Coronary artery (tissue), 2 donors: ENCODE measurements at regions not wholly inside any gene's neighbourhood (a gene's known extent, or its start where the extent isn't known, plus 50 kb on each side); places are given as distances from the start of the nearest gene placed in this dataset.

ENCODE experiments used
- DNase-seq: peaks from one replicate; pipeline ENCODE4 v3.0.0-alpha.2; 2017; ENCODE audit warnings: low spot score
- H3K27ac ChIP-seq, 2 donors: fragments of 200-600 bp; sonication (generic); one replicate each; pipeline ENCODE4 v1.5.1; 2016 to 2019
- H3K4me3 ChIP-seq: fragments of 200-600 bp; sonication (generic); 2 replicates; pipeline ENCODE4 v1.5.1; 2016; ENCODE audit warnings: mild to moderate bottlenecking, moderate library complexity
- CTCF ChIP-seq: fragments of 200-600 bp; sonication (generic); IDR thresholded peaks from one replicate; pipeline ENCODE4 v1.5.1; 2019; ENCODE audit warnings: antibody characterized with exemption

GRCh38 chr16:73286346-73287267 is 238.7 kb upstream of the ZFHX3 start:
- no peak for DNase-seq
- no peak overlapping the region for H3K27ac ChIP-seq
- no peak overlapping the region for H3K4me3 ChIP-seq
- no peak for TF ChIP-seq CTCF

GRCh38 chr16:73285436-73286201 is 237.7 kb upstream of the ZFHX3 start:
- TF ChIP-seq CTCF = no peak
- DNase-seq = no peak
- Histone ChIP-seq H3K4me3 (no peak overlapping the region), H3K27ac (no peak overlapping the region)

- DNase-seq = no peak
- H3K4me3 ChIP-seq = no peak overlapping the region
- no peak overlapping the region for H3K27ac ChIP-seq
- TF ChIP-seq CTCF = no peak
Observed at GRCh38 chr16:73280388-73280787, 232.5 kb upstream of the ZFHX3 start.

- H3K4me3 ChIP-seq = no peak overlapping the region
- no peak for TF ChIP-seq CTCF
- no peak overlapping the region for H3K27ac ChIP-seq
- no peak for DNase-seq
Observed at GRCh38 chr16:73279451-73279850, 231.5 kb upstream of the ZFHX3 start.

GRCh38 chr16:73277071-73277470 is 229.1 kb upstream of the ZFHX3 start:
- DNase-seq = no peak
- H3K27ac ChIP-seq = no peak overlapping the region
- no peak for TF ChIP-seq CTCF

GRCh38 chr16:73275448-73275847 is 227.5 kb upstream of the ZFHX3 start:
- no peak for DNase-seq
- no peak overlapping the region for H3K27ac ChIP-seq
- H3K4me3 ChIP-seq = no peak overlapping the region
- TF ChIP-seq CTCF = no peak

More at GRCh38 chr16:73277071-73277470, 229.1 kb upstream of the ZFHX3 start:
- H3K4me3 ChIP-seq = no peak overlapping the region
